K562 (cell line): ENCODE measurements at regions not wholly inside any gene's neighbourhood (a gene's known extent, or its start where the extent isn't known, plus 50 kb on each side); places are given as distances from the start of the nearest gene placed in this dataset.

Experiments
- ATAC-seq: fragments of 200-7000 bp; cut with Tn5 transposase; 3 replicates; pipeline ENCODE4 v1.9.1; 2020; ENCODE audit warnings: moderate library complexity
- BruUV-seq: library from RNA; stranded (reverse); fragments of 400-500 nt; replicated peaks from 2 replicates; lab custom pipeline; 2021; lab: Mats Ljungman, UMichigan
- CTCF ChIA-PET: fragments of 300-600 bp; formaldehyde crosslinking; extraction: SDS; loops from one replicate; lab custom pipeline; 2021; ENCODE audit warnings: low intra/inter-chr PET ratio; lab: Yijun Ruan, JAX
- POLR2A ChIA-PET: fragments of 300-600, 350-650 bp; sonication (Branson Sonifier 250); formaldehyde crosslinking; extraction: SDS; loops from one replicate; lab custom pipeline; 2021; ENCODE audit warnings: antibody characterized with exemption, inconsistent platforms; lab: Yijun Ruan, JAX
- DNase-seq, 4 experiments: peaks; one replicate each; pipeline versions ENCODE4 v3.0.0 to v3.0.0-alpha.2; 2011 to 2018; ENCODE audit warnings: low spot score in 3 of 4, mixed read lengths in 3 of 4; ENCODE audit errors: extremely low read depth in 1 of 4
- FAIRE-seq: peaks from 2 replicates; lab custom pipeline; 2011; peaks lifted over from hg19 to GRCh38; lab: Jason Lieb, UNC
- H2AFZ ChIP-seq: 2 replicates; pipeline ENCODE4 v1.6.0; 2011; ENCODE audit warnings: low read depth, low read length, control low read depth, inconsistent platforms
- H3K27ac ChIP-seq: fragments of 200-600 bp; 3 replicates; pipeline ENCODE4 v1.8.0; 2011; ENCODE audit warnings: low read depth, mild to moderate bottlenecking, control low read depth, inconsistent platforms, low read length, moderate library complexity, mixed read lengths; ENCODE audit errors: extremely low read depth
- H3K27me3 ChIP-seq, 2 experiments: fragments of 300-600 bp in 1 of 2; 2 replicates in 1 of 2; 3 replicates in 1 of 2; pipeline versions ENCODE4 v1.6.0 to v1.8.0; 2011; ENCODE audit warnings: inconsistent platforms in 2 of 2, low read length in 2 of 2, mild to moderate bottlenecking in 1 of 2, mixed read lengths in 1 of 2, moderate library complexity in 1 of 2; ENCODE audit not compliant: control insufficient read depth in 2 of 2, insufficient read depth in 2 of 2
- H3K36me3 ChIP-seq: fragments of 300-600 bp; 3 replicates; pipeline ENCODE4 v1.8.0; 2011; ENCODE audit warnings: mild to moderate bottlenecking, low read length, inconsistent platforms; ENCODE audit not compliant: control insufficient read depth, insufficient read depth
- H3K4me1 ChIP-seq, 2 experiments: fragments of 200-600 bp in 1 of 2; replicated peaks in 1 of 2; 2 replicates in 1 of 2; 3 replicates in 1 of 2; pipeline versions ENCODE4 v1.5.1 to v1.8.0; 2011; ENCODE audit warnings: inconsistent platforms in 2 of 2, low read length in 2 of 2, mild to moderate bottlenecking in 1 of 2, mixed read lengths in 1 of 2, moderate library complexity in 1 of 2; ENCODE audit not compliant: control insufficient read depth in 2 of 2, insufficient read depth in 2 of 2
- H3K4me2 ChIP-seq: 2 replicates; pipeline ENCODE4 v1.6.1; 2011; ENCODE audit warnings: low read length, control low read depth, inconsistent platforms, mixed read lengths; ENCODE audit not compliant: insufficient read depth
- H3K4me3 ChIP-seq: fragments of 200-600 bp; sonication (generic), shearing (Covaris generic); 2 replicates; pipeline ENCODE4 v1.5.1; 2016; ENCODE audit warnings: control low read depth, inconsistent platforms
- H3K79me2 ChIP-seq: fragments of 200-600 bp; 3 replicates; pipeline ENCODE4 v1.8.0; 2011; ENCODE audit warnings: low read length, inconsistent platforms; ENCODE audit not compliant: control insufficient read depth, insufficient read depth
- H3K9ac ChIP-seq, 2 experiments: 2 replicates each; pipeline versions ENCODE4 v1.6.0 to v1.6.1; 2011; ENCODE audit warnings: low read depth in 2 of 2, low read length in 2 of 2, control low read depth in 1 of 2, inconsistent platforms in 1 of 2, mild to moderate bottlenecking in 1 of 2, mixed read lengths in 1 of 2; ENCODE audit not compliant: insufficient read depth in 1 of 2
- H3K9me1 ChIP-seq: one replicate; pipeline ENCODE4 v1.6.0; 2011; ENCODE audit warnings: inconsistent platforms, mild to moderate bottlenecking, low read length, moderate library complexity; ENCODE audit not compliant: control insufficient read depth, insufficient read depth
- H3K9me3 ChIP-seq: replicated peaks from 2 replicates; pipeline ENCODE4 v1.5.1; 2011; ENCODE audit warnings: low read depth, low read length, inconsistent platforms; ENCODE audit not compliant: control insufficient read depth, insufficient read depth
- H4K20me1 ChIP-seq: replicated peaks from 2 replicates; pipeline ENCODE4 v1.6.1; 2011; ENCODE audit warnings: low read length, inconsistent platforms, mixed read lengths; ENCODE audit not compliant: control insufficient read depth, insufficient read depth
- FOXJ2 ChIP-seq: fragments of 200-800 bp; sonication (Bioruptor generic); IDR thresholded peaks from 2 replicates; pipeline ENCODE4 v1.6.1; 2016; ENCODE audit warnings: missing genetic modification characterization, missing compliant biosample characterization
- JUN ChIP-seq, 2 experiments: sonication (generic) in 1 of 2; formaldehyde crosslinking in 1 of 2; IDR thresholded peaks; 2 replicates each; pipeline versions ENCODE4 v1.6.1 to v1.8.0; 2012 to 2022; ENCODE audit warnings: borderline replicate concordance in 2 of 2, mild to moderate bottlenecking in 2 of 2, improper control_type of control experiment in 1 of 2, low read depth in 1 of 2, low read length in 1 of 2, missing genetic modification reagents in 1 of 2
- MGA ChIP-seq: fragments of 450-650 bp; IDR thresholded peaks from 2 replicates; pipeline ENCODE4 v1.6.1; 2016; ENCODE audit warnings: mild to moderate bottlenecking, moderate library complexity
- OTX1 ChIP-seq: fragments of 450-650 bp; formaldehyde crosslinking; IDR thresholded peaks from 2 replicates; pipeline ENCODE4 v1.4.0; 2022; ENCODE audit warnings: mild to moderate bottlenecking
- PREB ChIP-seq: sonication (generic); formaldehyde crosslinking; IDR thresholded peaks from 2 replicates; pipeline ENCODE4 v1.8.1; 2023; ENCODE audit warnings: mild to moderate bottlenecking, missing genetic modification reagents
- RBM17 ChIP-seq: fragments of 200-400 bp; formaldehyde crosslinking; IDR thresholded peaks from 2 replicates; pipeline ENCODE4 v1.6.1; 2017; ENCODE audit warnings: low read depth, mild to moderate bottlenecking, low read length, borderline replicate concordance
- WGBS: fragments of 100-300 bp; shearing (Covaris generic); methylation state at CpG from one replicate; pipeline ENCODE4 v1.1.6; 2016; ENCODE audit warnings: low coverage, mixed read lengths; ENCODE audit not compliant: insufficient coverage; ENCODE audit errors: missing lambda C conversion rate; 5-methylcytosine and 5-hydroxymethylcytosine counted together
- in situ Hi-C: fragments of 300-500 bp; cut with MboI; formaldehyde crosslinking; loops from 4 replicates; pipeline ENCODE4 v1.15.0; 2018; ENCODE audit warnings: inconsistent platforms, mixed read lengths
- intact Hi-C: fragments of 100-400 bp; cut with micrococcal nuclease; formaldehyde crosslinking; loops from 2 replicates; pipeline ENCODE4 v1.14.2; 2022
- TF ChIP-seq, protein P1 (sequence below): fragments of 250-450 bp; sonication (Bioruptor Pico); IDR thresholded peaks from 2 replicates; pipeline ENCODE4 v1.4.0; 2020; ENCODE audit warnings: borderline replicate concordance

GRCh38 chr4:142901166-142901662, 55.1 kb upstream of the INPP4B start:
- ATAC-seq (no peak), DNase-seq (no peak), FAIRE-seq (no peak)
- H3K36me3 ChIP-seq, result no peaks in the 10 kb centered on the region
- no peak overlapping the region for H3K9ac ChIP-seq
- H3K9me3 ChIP-seq, result no peaks in the 10 kb centered on the region
- intact Hi-C loops (no loop called here), in situ Hi-C loops (no loop called here)
- no peaks in the 10 kb centered on the region for H3K79me2 ChIP-seq
- H3K4me2 ChIP-seq, result no peak overlapping the region
- H3K9me1 ChIP-seq, result no peaks in the 10 kb centered on the region
- H3K4me1 ChIP-seq, result no peaks in the 10 kb centered on the region
- POLR2A ChIA-PET, result no interaction called here
- H2AFZ ChIP-seq, result no peak overlapping the region
- no peak overlapping the region for H3K27ac ChIP-seq
- WGBS, result 0% methylated on average over 5 of the region's 5 CpGs
- no TSS peak for BruUV-seq
- no peak overlapping the region for H3K4me3 ChIP-seq
- TF ChIP-seq JUN (IDR thresholded peaks at IDR 0.05; ENCODE audit: borderline replicate concordance, low read depth, low read length), result no peak
- TF ChIP-seq JUN (CRISPR knock-in tag; IDR thresholded peaks at IDR 0.05; ENCODE audit: borderline replicate concordance), result no peak
- no peak for TF ChIP-seq RBM17
- TF ChIP-seq FOXJ2, result no peak
- TF ChIP-seq, protein P1, sequence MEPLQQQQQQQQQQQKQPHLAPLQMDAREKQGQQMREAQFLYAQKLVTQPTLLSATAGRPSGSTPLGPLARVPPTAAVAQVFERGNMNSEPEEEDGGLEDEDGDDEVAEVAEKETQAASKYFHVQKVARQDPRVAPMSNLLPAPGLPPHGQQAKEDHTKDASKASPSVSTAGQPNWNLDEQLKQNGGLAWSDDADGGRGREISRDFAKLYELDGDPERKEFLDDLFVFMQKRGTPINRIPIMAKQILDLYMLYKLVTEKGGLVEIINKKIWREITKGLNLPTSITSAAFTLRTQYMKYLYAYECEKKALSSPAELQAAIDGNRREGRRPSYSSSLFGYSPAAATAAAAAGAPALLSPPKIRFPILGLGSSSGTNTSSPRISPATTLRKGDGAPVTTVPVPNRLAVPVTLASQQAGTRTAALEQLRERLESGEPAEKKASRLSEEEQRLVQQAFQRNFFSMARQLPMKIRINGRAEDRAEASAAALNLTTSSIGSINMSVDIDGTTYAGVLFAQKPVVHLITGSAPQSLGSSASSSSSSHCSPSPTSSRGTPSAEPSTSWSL (CRISPR knock-in tag), result no peak
- no peak for TF ChIP-seq OTX1 (CRISPR knock-in tag)
- no peak for TF ChIP-seq PREB (CRISPR knock-in tag)
- no peak for TF ChIP-seq MGA
- H4K20me1 ChIP-seq, result no peaks in the 10 kb centered on the region
- no peaks in the 10 kb centered on the region for H3K27me3 ChIP-seq
- CTCF ChIA-PET, result no interaction called here
